Stimulated activated naive CD4-positive, alpha-beta T cell treated with Interleukin-2 at 50 U/mL for 16 hours (primary cell): ENCODE measurements at regions not wholly inside any gene's neighbourhood (a gene's known extent, or its start where the extent isn't known, plus 50 kb on each side); places are given as distances from the start of the nearest gene placed in this dataset.

Experiments used
- DNase-seq: peaks from one replicate; lab custom pipeline; 2025; lab: John Stamatoyannopoulos, UW

DNA sequence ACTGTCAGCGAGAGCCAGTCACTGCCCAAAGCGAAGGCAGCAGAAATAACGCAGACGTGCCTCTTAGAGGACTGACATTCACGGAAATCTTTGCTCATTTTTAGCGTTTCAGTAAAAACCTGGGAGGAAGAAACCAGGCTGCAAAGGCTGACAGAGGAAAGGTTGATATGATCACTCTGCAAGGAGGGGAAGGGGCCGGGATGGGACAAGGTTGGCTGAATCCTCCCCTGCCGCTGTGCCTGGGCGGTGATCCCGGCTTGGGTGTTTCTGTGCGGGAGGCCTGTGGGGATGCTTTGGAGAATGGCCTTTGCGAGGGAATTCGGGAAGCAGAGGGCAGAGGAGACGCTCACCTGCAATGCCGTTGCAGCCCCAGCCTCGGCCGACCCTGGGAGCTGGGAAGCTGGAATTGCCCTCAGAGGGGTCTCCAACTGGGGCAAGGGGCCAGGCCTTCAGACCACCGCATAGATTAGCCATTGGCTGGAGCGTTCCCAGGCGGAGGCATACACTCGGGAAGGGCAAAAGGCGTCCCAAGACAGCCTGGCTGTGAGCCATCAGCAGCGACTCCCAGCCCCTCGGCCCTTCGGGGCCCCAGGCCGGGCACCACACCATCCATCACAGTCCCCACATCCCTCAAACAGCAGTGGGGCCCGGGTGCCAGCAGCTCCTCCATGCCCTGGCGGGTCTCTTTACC, 111.7 kb upstream of the GPC1 start:
- no peak for DNase-seq

- DNase-seq, result no peak
Measured at GRCh38 chr2:240324312-240325015, 111.0 kb upstream of the GPC1 start.

- no peak for DNase-seq
Measured at GRCh38 chr2:240325016-240326007, 110.2 kb upstream of the GPC1 start.

- DNase-seq, result no peak
Measured at GRCh38 chr2:240326246-240326645, 109.2 kb upstream of the GPC1 start.

DNA sequence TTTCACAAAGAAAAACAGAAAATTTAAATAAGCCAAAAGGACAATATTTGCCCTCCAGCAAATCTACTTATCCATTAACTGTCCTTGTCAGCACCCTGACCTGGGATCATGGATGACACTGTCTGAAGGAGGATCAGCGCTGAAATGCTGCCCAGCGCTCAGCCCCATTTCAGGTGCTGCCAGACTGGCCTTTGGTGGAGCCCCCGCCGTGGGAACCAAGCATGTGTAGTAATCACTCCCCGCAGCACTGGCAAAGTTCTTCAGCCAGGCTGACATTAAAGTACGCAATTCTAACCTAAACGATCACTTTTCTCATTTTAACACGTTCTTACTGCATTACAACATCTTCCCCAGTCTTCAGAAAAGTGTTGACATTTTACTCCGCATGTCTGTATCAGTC, 108.6 kb upstream of the GPC1 start:
- no peak for DNase-seq

DNA sequence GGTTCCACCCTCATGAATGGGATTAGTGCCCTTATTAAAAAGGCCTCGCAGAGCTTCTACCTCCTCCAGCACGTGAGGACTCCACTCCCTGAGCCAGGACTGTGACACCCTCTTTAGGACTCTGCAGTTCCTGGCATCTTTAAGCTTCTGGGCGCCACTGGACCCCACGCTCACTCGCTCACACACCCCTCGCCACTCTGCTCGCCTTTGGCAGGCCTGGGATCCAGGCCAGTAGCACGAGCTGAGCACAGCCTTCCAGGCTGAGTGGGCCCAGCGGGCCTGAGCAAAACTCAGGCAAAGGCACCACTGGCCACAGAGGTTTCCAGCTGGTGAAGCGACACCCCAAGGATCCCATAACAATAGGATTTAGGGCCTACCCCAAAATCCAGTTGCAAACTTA, 107.9 kb upstream of the GPC1 start:
- DNase-seq, result no peak

DNA sequence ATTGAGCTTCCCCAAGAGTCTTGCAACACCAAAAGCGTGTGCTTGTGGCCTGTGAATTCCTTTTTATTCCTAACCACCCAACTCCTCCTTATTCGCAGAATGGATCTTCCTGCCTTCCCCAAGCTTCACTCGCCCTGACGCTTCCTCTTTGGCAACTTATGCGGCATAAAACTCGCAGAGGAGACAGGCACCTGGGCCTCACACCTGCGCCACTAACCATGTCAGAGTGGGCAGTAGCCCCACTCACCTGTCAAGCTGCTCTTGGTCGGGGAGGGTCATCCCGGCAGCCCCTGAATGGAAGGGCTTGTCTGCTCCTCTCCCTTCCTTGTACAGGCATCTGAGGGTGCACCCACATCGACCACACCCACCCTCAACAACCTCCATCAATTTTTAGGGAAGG, 106.9 kb upstream of the GPC1 start:
- no peak for DNase-seq

- no peak for DNase-seq
Measured at GRCh38 chr2:240329116-240329665, 106.3 kb upstream of the GPC1 start.

DNA sequence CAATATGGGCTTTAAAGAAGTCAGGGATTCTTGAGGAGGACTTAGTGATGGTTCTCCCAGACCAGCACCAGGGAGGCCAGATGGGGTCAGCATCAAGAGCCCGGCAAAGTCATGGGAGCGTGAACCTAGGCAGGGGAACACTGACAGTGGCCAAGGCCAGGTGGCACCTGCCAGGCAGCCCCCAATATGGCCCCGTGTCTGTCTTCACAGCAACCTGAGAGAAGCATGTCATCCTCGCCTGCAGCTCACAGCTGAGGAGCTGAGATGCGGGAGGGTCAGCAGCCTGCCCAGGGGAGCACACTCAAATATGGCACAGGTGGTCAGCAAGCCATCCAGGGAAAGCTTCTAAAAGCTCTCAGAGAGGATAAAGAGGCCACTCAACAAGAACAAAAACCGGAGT, 105.7 kb upstream of the GPC1 start:
- DNase-seq, result no peak

GRCh38 chr2:240333985-240334384, 101.5 kb upstream of the GPC1 start:
- DNase-seq, result no peak

- no peak for DNase-seq
Measured at GRCh38 chr2:240335061-240335460, 100.4 kb upstream of the GPC1 start.

- DNase-seq, result no peak
Measured at GRCh38 chr2:240336820-240337427, 98.5 kb upstream of the GPC1 start.

DNA sequence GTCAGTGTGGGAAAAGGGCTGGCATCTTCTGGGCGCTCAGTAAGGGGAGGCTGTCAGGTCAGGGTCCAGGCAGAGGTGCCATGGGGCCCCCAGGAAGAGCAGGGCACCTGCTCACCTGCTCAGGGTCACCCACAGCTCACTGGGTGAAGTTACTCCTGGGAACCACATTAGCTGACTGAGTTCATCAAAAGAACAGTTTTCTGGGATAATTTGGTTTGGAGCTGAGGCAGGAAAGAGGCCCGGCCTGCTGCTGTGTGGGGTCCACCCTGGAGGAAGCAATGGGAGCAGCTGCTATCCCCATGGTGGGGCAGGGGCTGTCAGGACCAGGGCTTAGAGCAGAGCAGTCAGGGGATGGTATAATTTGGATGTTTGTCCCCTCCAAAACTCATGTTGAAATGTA, 97.2 kb upstream of the GPC1 start:
- no peak for DNase-seq

GRCh38 chr2:240339411-240340360, 95.8 kb upstream of the GPC1 start:
- no peak for DNase-seq

GRCh38 chr2:240340361-240340761, 95.1 kb upstream of the GPC1 start:
- DNase-seq, result no peak

GRCh38 chr2:240341064-240341463, 94.4 kb upstream of the GPC1 start:
- no peak for DNase-seq

GRCh38 chr2:240343548-240343947, 91.9 kb upstream of the GPC1 start:
- DNase-seq, result no peak

DNA sequence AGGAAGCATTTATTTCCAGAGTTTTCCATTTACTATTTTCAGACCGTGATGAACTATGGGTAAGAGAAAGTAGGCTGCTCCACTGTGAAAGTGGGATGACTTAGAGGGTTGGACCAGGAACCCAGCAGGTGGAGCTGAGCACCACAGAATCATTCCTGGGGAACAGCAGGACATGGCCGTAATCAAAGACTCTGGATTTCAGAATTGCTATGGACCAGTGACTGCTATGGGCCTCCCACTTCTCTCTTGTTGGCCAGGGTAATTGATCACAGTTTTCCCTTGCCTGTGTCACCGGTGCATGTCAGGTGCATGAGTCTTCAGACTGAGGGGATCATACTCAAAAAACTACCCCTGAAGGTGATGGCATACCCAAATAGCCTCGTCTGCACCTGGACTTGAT, 90.6 kb upstream of the GPC1 start:
- DNase-seq, result no peak

- DNase-seq, result no peak
Measured at GRCh38 chr2:240346015-240346752, 89.3 kb upstream of the GPC1 start.

DNA sequence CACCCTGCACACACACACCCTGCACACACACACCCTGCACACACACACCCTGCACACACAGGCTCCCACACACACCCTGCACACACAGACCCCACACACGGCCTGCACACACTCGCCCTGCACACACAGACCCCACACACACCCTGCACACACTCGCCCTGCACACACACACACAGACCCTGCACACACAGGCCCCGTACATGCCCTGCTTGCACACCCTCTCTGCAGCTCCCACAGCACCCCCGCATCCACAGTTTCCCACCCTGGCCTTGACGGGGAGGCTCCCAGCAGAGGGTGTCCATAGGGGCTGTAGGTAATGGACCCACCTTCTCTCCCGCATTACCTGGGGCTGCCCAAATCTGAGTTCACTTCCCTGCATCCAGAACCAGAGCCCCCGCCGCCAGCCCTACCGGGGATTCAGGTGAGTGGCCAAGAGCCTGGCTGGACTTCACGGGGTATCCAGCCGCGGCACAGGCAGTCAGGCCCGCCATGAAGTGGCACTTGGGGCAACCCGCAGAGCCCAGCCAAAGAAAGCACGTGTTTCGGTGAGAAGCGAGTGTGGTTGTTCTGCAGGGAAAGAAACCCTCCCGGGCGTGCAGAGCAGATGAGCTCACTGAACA, 88.6 kb upstream of the GPC1 start:
- DNase-seq, result no peak
